ENCODE measurements at regions not wholly inside any gene's neighbourhood (a gene's known extent, or its start where the extent isn't known, plus 50 kb on each side); places are given as distances from the start of the nearest gene placed in this dataset.

- no peak for TF ChIP-seq SCRT2 (tag by site-specific recombination; IDR thresholded peaks at IDR 0.05)
- TF ChIP-seq CTCF (tag by site-specific recombination; IDR thresholded peaks at IDR 0.05), result no peak
- no peak for TF ChIP-seq ZBTB6 (tag by site-specific recombination; IDR thresholded peaks at IDR 0.05)
- no peak for TF ChIP-seq ZNF48 (tag by site-specific recombination; IDR thresholded peaks at IDR 0.05)
- TF ChIP-seq ZNF138 (tag by site-specific recombination; IDR thresholded peaks at IDR 0.05; ENCODE audit: borderline replicate concordance), result no peak
- TF ChIP-seq ZNF280D (tag by site-specific recombination; IDR thresholded peaks at IDR 0.05), result no peak
- no peak for TF ChIP-seq KLF16 (tag by site-specific recombination; IDR thresholded peaks at IDR 0.05)
- no peak for TF ChIP-seq MYNN (tag by site-specific recombination; IDR thresholded peaks at IDR 0.05; ENCODE audit: borderline replicate concordance)
Measured at GRCh38 chr11:104462341-104462740, 298.4 kb upstream of the PDGFD start.

All from HEK293 (cell line).